Keratinocyte (primary cell): ENCODE measurements at regions not wholly inside any gene's neighbourhood (a gene's known extent, or its start where the extent isn't known, plus 50 kb on each side); places are given as distances from the start of the nearest gene placed in this dataset.

Experiments used
- CTCF ChIP-seq, 3 experiments: IDR thresholded peaks in 1 of 3; conservative IDR thresholded peaks in 1 of 3; optimal IDR thresholded peaks in 1 of 3; 2 replicates in 2 of 3; 3 replicates in 1 of 3; pipeline versions ENCODE3 to v1.5.1; 2011; ENCODE audit warnings: low read length in 3 of 3, mild to moderate bottlenecking in 3 of 3, moderate library complexity in 2 of 3, control low read depth in 1 of 3, inconsistent platforms in 1 of 3; ENCODE audit not compliant: insufficient read depth in 2 of 3; ENCODE audit errors: extremely low read depth in 1 of 3
- EZH2 ChIP-seq: IDR thresholded peaks from one replicate; pipeline ENCODE4 v1.6.1; 2012; ENCODE audit warnings: inconsistent platforms, mild to moderate bottlenecking, low read length, moderate library complexity

GRCh38 chr1:36612121-36612520 is 129.4 kb upstream of the CSF3R start:
- TF ChIP-seq CTCF (optimal IDR thresholded peaks at IDR 0.05 in 1 of 3, IDR thresholded peaks at IDR 0.05 in 1 of 3, conservative IDR thresholded peaks at IDR 0.05 in 1 of 3; ENCODE audit: extremely low read depth in 1 of 3, insufficient read depth in 2 of 3, low read length in 3 of 3) (no peak), EZH2 (no peak)
